ENCODE measurements at regions not wholly inside any gene's neighbourhood (a gene's known extent, or its start where the extent isn't known, plus 50 kb on each side); places are given as distances from the start of the nearest gene placed in this dataset.

DNA sequence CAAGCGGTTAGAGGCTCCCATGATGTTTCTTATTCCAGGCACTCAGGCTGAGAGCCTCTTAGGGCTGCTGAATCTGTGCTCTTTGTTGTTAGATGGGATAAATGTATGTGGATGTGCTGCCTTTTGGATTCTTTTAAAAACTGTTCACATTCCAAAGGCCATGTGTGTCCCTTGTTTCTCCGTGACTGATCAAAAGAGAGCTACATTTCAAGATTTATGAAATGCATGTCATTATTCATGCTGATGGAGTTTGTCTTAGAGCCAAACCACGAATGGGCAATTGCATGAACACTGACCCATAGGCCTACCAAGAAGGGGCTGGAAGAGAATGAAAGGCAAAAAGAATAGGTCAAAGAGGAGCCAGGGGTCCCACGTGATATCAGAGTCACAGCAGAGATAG, 104.9 kb upstream of the TSHZ2 start:
- ChIA-PET POLR2A (no interaction called here), CTCF (no interaction called here)
- Histone ChIP-seq H3K27ac (ENCODE audit: low read length) (no peak overlapping the region), H3K9me3 (ENCODE audit: control insufficient read depth, insufficient read depth, low read depth, low read length) (no peaks in the 10 kb centered on the region), H3K36me3 (ENCODE audit: control insufficient read depth, insufficient read depth, low read length) (no peaks in the 10 kb centered on the region), H3K4me1 (ENCODE audit: control insufficient read depth, insufficient read depth, low read length) (no peaks in the 10 kb centered on the region), H3K4me3 (ENCODE audit: low read depth in 2 of 2, low read length in 2 of 2) (no peak overlapping the region), H3K27me3 (ENCODE audit: control insufficient read depth, insufficient read depth, low read length) (no peaks in the 10 kb centered on the region; the same call in 1 of the 2 replicates)
- TF ChIP-seq, protein P1, sequence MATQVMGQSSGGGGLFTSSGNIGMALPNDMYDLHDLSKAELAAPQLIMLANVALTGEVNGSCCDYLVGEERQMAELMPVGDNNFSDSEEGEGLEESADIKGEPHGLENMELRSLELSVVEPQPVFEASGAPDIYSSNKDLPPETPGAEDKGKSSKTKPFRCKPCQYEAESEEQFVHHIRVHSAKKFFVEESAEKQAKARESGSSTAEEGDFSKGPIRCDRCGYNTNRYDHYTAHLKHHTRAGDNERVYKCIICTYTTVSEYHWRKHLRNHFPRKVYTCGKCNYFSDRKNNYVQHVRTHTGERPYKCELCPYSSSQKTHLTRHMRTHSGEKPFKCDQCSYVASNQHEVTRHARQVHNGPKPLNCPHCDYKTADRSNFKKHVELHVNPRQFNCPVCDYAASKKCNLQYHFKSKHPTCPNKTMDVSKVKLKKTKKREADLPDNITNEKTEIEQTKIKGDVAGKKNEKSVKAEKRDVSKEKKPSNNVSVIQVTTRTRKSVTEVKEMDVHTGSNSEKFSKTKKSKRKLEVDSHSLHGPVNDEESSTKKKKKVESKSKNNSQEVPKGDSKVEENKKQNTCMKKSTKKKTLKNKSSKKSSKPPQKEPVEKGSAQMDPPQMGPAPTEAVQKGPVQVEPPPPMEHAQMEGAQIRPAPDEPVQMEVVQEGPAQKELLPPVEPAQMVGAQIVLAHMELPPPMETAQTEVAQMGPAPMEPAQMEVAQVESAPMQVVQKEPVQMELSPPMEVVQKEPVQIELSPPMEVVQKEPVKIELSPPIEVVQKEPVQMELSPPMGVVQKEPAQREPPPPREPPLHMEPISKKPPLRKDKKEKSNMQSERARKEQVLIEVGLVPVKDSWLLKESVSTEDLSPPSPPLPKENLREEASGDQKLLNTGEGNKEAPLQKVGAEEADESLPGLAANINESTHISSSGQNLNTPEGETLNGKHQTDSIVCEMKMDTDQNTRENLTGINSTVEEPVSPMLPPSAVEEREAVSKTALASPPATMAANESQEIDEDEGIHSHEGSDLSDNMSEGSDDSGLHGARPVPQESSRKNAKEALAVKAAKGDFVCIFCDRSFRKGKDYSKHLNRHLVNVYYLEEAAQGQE (IDR thresholded peaks at IDR 0.05; ENCODE audit: insufficient read depth in 1 of 2, low read depth in 2 of 2, low read length in 1 of 2), result no peak
- TF ChIP-seq TCF7L2 (IDR thresholded peaks at IDR 0.05; ENCODE audit: low read depth, low read length) (no peak), POLR2AphosphoS5 (IDR thresholded peaks at IDR 0.05; ENCODE audit: low read depth, low read length) (no peak), SIN3A (IDR thresholded peaks at IDR 0.05; ENCODE audit: borderline replicate concordance, insufficient read depth, low read depth, low read length) (no peak)
- TF ChIP-seq, protein P2, sequence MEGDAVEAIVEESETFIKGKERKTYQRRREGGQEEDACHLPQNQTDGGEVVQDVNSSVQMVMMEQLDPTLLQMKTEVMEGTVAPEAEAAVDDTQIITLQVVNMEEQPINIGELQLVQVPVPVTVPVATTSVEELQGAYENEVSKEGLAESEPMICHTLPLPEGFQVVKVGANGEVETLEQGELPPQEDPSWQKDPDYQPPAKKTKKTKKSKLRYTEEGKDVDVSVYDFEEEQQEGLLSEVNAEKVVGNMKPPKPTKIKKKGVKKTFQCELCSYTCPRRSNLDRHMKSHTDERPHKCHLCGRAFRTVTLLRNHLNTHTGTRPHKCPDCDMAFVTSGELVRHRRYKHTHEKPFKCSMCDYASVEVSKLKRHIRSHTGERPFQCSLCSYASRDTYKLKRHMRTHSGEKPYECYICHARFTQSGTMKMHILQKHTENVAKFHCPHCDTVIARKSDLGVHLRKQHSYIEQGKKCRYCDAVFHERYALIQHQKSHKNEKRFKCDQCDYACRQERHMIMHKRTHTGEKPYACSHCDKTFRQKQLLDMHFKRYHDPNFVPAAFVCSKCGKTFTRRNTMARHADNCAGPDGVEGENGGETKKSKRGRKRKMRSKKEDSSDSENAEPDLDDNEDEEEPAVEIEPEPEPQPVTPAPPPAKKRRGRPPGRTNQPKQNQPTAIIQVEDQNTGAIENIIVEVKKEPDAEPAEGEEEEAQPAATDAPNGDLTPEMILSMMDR (IDR thresholded peaks at IDR 0.05), result no peak
- ATAC-seq (no peak), DNase-seq (ENCODE audit: low read depth, low spot score) (no peak)
- in situ Hi-C loops (cut with HindIII; ENCODE audit: low pct_unique_long_range_greater_than_20kb, low sequenced_read_pairs), result no loop called here
- intact Hi-C loops (cut with micrococcal nuclease; ENCODE audit: unreplicated experiment), result no loop called here
- BruUV-seq (replicated peaks), result no TSS peak

DNA sequence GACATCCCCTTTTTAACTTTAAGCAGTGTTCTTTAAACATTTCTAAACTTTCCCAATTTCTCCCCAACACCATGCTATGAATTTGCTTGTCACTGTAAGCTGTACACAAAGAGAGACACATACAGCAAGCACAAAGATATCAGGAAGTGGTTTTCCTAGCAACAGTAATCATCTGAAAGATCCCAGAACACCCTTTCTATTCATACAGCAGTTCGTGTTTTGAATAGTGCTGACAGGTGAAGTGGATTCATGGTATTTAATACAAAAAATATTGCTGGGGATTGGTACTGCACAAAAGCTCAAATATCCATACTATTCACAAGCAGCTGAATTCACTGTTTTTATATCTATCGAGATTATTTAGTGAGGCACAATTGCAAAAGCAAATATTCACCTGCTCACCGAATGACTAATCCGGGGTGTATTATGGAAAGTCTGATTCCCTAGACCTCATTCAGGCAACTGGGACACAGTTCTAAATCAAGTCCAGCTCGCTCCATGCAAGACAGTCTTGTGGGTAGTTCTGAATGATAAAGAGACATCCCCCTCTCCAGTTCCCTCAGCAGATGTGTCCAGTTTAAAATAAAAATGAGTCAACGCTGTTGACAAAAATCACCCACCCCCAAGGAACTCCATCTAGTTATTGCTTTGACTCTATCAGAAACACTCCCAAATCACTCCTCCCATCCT, 107.1 kb upstream of the TSHZ2 start:
- DNase-seq (ENCODE audit: low read depth, low spot score) (no peak), ATAC-seq (no peak)
- Histone ChIP-seq H3K27me3 (ENCODE audit: control insufficient read depth, insufficient read depth, low read length) (no peaks in the 10 kb centered on the region; the same call in 1 of the 2 replicates), H3K4me3 (ENCODE audit: low read depth in 2 of 2, low read length in 2 of 2) (no peak overlapping the region), H3K4me1 (ENCODE audit: control insufficient read depth, insufficient read depth, low read length) (no peaks in the 10 kb centered on the region), H3K27ac (ENCODE audit: low read length) (no peak overlapping the region), H3K36me3 (ENCODE audit: control insufficient read depth, insufficient read depth, low read length) (no peaks in the 10 kb centered on the region), H3K9me3 (ENCODE audit: control insufficient read depth, insufficient read depth, low read depth, low read length) (no peaks in the 10 kb centered on the region)
- TF ChIP-seq, protein P1 (IDR thresholded peaks at IDR 0.05; ENCODE audit: insufficient read depth in 1 of 2, low read depth in 2 of 2, low read length in 1 of 2), result no peak
- TF ChIP-seq, protein P2 (IDR thresholded peaks at IDR 0.05), result no peak
- TF ChIP-seq SIN3A (IDR thresholded peaks at IDR 0.05; ENCODE audit: borderline replicate concordance, insufficient read depth, low read depth, low read length), result no peak
- no peak for TF ChIP-seq TCF7L2 (IDR thresholded peaks at IDR 0.05; ENCODE audit: low read depth, low read length)
- TF ChIP-seq POLR2AphosphoS5 (IDR thresholded peaks at IDR 0.05; ENCODE audit: low read depth, low read length), result no peak
- intact Hi-C loops (cut with micrococcal nuclease; ENCODE audit: unreplicated experiment) (no loop called here), in situ Hi-C loops (cut with HindIII; ENCODE audit: low pct_unique_long_range_greater_than_20kb, low sequenced_read_pairs) (no loop called here)
- ChIA-PET CTCF (no interaction called here), POLR2A (no interaction called here)
- no TSS peak for BruUV-seq (replicated peaks)
